HCT116 (cell line): ENCODE measurements at regions not wholly inside any gene's neighbourhood (a gene's known extent, or its start where the extent isn't known, plus 50 kb on each side); places are given as distances from the start of the nearest gene placed in this dataset.
"Not testable (repeated sequence)": the region's sequence is repeated elsewhere in the genome, so short reads cannot be mapped to it uniquely, and the experiment has no call there.

Experiments
- ATAC-seq: fragments of 200-7000 bp; cut with Tn5 transposase; 2 replicates; pipeline ENCODE4 v1.9.1; 2020; ENCODE audit warnings: mild to moderate bottlenecking, moderate library complexity
- BruUV-seq: library from RNA; stranded (reverse); fragments of 400-500 nt; replicated peaks from 2 replicates; lab custom pipeline; 2021; lab: Mats Ljungman, UMichigan
- CTCF ChIA-PET: fragments of 300-600 bp; sonication (Branson Sonifier 250); formaldehyde crosslinking; loops from one replicate; lab custom pipeline; 2021; ENCODE audit warnings: antibody characterized with exemption; lab: Charles Lee
- POLR2A ChIA-PET: fragments of 300-600, 350-600 bp; sonication (Branson Sonifier 250); formaldehyde crosslinking; loops from one replicate; lab custom pipeline; 2021; ENCODE audit warnings: antibody characterized with exemption; lab: Charles Lee
- RAD21 ChIA-PET, 2 experiments: fragments of 300-600 bp; sonication (Branson Sonifier 250); formaldehyde crosslinking; loops; one replicate each; lab custom pipeline; 2023; ENCODE audit warnings: low total read pairs in 2 of 2; ENCODE audit not compliant: uncharacterized antibody in 2 of 2, unreplicated experiment in 2 of 2, low non-redundant PET in 1 of 2; lab: Charles Lee
- DNase-seq: peaks from one replicate; pipeline ENCODE4 v3.0.0-alpha.2; 2010; ENCODE audit warnings: low read depth, low spot score
- H2AFZ ChIP-seq: fragments of 200-600 bp; shearing (Covaris generic), sonication (generic); 2 replicates; pipeline ENCODE4 v1.6.1; 2017; ENCODE audit warnings: low read depth, mixed run types, mixed read lengths, antibody characterized with exemption, low read length; ENCODE audit not compliant: poor library complexity, severe bottlenecking
- H3K27ac ChIP-seq: 2 replicates; pipeline ENCODE4 v1.5.1; 2012; ENCODE audit warnings: low read depth, low read length
- H3K27me3 ChIP-seq: fragments of 200-600 bp; sonication (generic); 2 replicates; pipeline ENCODE4 v1.6.1; 2016; ENCODE audit warnings: mixed run types, low read length, mixed read lengths; ENCODE audit not compliant: insufficient read depth
- H3K36me3 ChIP-seq, 2 experiments: fragments of 200-500 bp in 1 of 2; fragments of 200-600 bp in 1 of 2; sonication (Bioruptor generic) in 1 of 2; sonication (generic) in 1 of 2; 2 replicates each; pipeline versions ENCODE4 v1.5.1 to v1.6.1; 2014 to 2016; ENCODE audit warnings: low read length in 2 of 2, inconsistent platforms in 1 of 2, mixed read lengths in 1 of 2, mixed run types in 1 of 2; ENCODE audit not compliant: insufficient read depth in 2 of 2, control insufficient read depth in 1 of 2
- H3K4me1 ChIP-seq, 2 experiments: fragments of 200-600 bp in 1 of 2; sonication (generic) in 1 of 2; 2 replicates each; pipeline versions ENCODE4 v1.5.1 to v1.6.1; 2012 to 2017; ENCODE audit warnings: low read length in 2 of 2, inconsistent platforms in 1 of 2, mild to moderate bottlenecking in 1 of 2, mixed read lengths in 1 of 2, mixed run types in 1 of 2, moderate library complexity in 1 of 2; ENCODE audit not compliant: insufficient read depth in 2 of 2, control insufficient read depth in 1 of 2
- H3K4me2 ChIP-seq: fragments of 200-600 bp; sonication (generic); 2 replicates; pipeline ENCODE4 v1.6.1; 2017; ENCODE audit warnings: mixed run types, low read length, mixed read lengths
- H3K4me3 ChIP-seq, 2 experiments: fragments of 200-600 bp in 1 of 2; sonication (generic) in 1 of 2; replicated peaks in 1 of 2; 2 replicates each; pipeline ENCODE4 v1.5.1; 2011 to 2016; ENCODE audit warnings: low read length in 2 of 2, control low read depth in 1 of 2, low read depth in 1 of 2, mild to moderate bottlenecking in 1 of 2, mixed read lengths in 1 of 2, mixed run types in 1 of 2
- H3K79me2 ChIP-seq: fragments of 200-600 bp; sonication (generic); 2 replicates; pipeline ENCODE4 v1.6.1; 2017; ENCODE audit warnings: mild to moderate bottlenecking, mixed run types, low read length, moderate library complexity, mixed read lengths; ENCODE audit not compliant: insufficient read depth
- H3K9ac ChIP-seq: fragments of 200-600 bp; sonication (generic); 2 replicates; pipeline ENCODE4 v1.6.1; 2016; ENCODE audit warnings: low read length, mixed read lengths
- H3K9me2 ChIP-seq: fragments of 200-600 bp; sonication (generic), shearing (Covaris generic); 2 replicates; pipeline ENCODE4 v1.6.1; 2017; ENCODE audit warnings: mixed run types, mild to moderate bottlenecking, moderate library complexity; ENCODE audit not compliant: insufficient read depth
- H3K9me3 ChIP-seq, 2 experiments: fragments of 200-500 bp in 1 of 2; fragments of 200-600 bp in 1 of 2; sonication (Bioruptor generic) in 1 of 2; sonication (generic) in 1 of 2; 2 replicates each; pipeline ENCODE4 v1.6.1; 2014 to 2017; ENCODE audit warnings: low read length in 2 of 2, mixed read lengths in 2 of 2, inconsistent platforms in 1 of 2, low read depth in 1 of 2, mild to moderate bottlenecking in 1 of 2, mixed run types in 1 of 2, moderate library complexity in 1 of 2; ENCODE audit not compliant: control insufficient read depth in 1 of 2, insufficient read depth in 1 of 2
- H4K20me1 ChIP-seq: fragments of 200-600 bp; sonication (generic), shearing (Covaris generic); 2 replicates; pipeline ENCODE4 v1.6.1; 2017; ENCODE audit warnings: mixed run types, mild to moderate bottlenecking, moderate library complexity; ENCODE audit not compliant: insufficient read depth
- ELF1 ChIP-seq: IDR thresholded peaks from 2 replicates; pipeline ENCODE4 v1.6.1; 2012; ENCODE audit warnings: low read depth, borderline replicate concordance
- FOSL1 ChIP-seq: IDR thresholded peaks from 2 replicates; pipeline ENCODE4 v1.6.1; 2012; ENCODE audit warnings: low read depth
- MAX ChIP-seq: IDR thresholded peaks from 2 replicates; pipeline ENCODE4 v1.6.1; 2012
- intact Hi-C: fragments of 100-400 bp; cut with micrococcal nuclease; formaldehyde crosslinking; loops from 2 replicates; pipeline ENCODE4 v1.10.0; 2022

DNA sequence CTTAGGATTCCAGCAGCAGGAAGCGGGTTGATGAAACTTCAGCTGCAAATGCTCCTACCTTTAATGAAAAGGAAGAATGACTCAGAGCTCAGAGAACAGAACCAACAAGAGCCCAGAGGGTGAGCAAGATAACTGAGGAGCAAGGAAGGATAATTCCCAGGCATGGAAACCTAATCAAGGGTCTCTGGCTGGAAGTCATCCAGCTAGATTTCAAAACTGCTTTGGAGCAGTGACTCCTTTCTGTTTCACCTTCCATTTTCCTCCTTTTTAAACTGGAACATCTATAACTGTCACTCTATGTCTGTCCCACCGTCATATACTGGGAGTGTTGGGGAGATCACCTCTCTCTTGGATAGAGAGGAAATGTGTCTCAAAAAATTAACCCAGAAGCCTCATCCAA is 148.4 kb upstream of the RAB6C start:
- Histone ChIP-seq H3K4me3 (no peak overlapping the region), H3K36me3 (no peaks in the 10 kb centered on the region), H3K79me2 (no peaks in the 10 kb centered on the region), H3K9me2 (no peaks in the 10 kb centered on the region), H3K4me2 (no peak overlapping the region), H4K20me1 (no peaks in the 10 kb centered on the region), H3K27me3 (peaks cover 5% of the 10 kb centered on the region), H3K9me3 (peaks cover 0 to 12% of the 10 kb centered on the region in 2 experiments; a peak in 1 of 4 replicates), H2AFZ (no peak overlapping the region), H3K27ac (no peak overlapping the region), H3K4me1 (no peaks in the 10 kb centered on the region), H3K9ac (no peak overlapping the region)
- BruUV-seq, result no TSS peak
- DNase-seq (no peak), ATAC-seq (no peak)
- ChIA-PET RAD21 (no interaction called here), POLR2A (no interaction called here), CTCF (no interaction called here)
- no peak for TF ChIP-seq FOSL1
- TF ChIP-seq MAX, result no peak
- TF ChIP-seq ELF1, result no peak
- intact Hi-C loops, result no loop called here

GRCh38 chr2:129833465-129833864 is 146.0 kb upstream of the RAB6C start:
- H3K9me2 ChIP-seq, RAD21 ChIA-PET, intact Hi-C loops, H3K4me2 ChIP-seq, CTCF ChIA-PET, H3K4me3 ChIP-seq, ATAC-seq, H3K27ac ChIP-seq, DNase-seq, H4K20me1 ChIP-seq, H3K79me2 ChIP-seq, H3K36me3 ChIP-seq, H2AFZ ChIP-seq, POLR2A ChIA-PET, H3K9ac ChIP-seq, BruUV-seq, H3K4me1 ChIP-seq: not testable (repeated sequence)
- peaks cover 0 to 12% of the 10 kb centered on the region in 2 experiments; a peak in 1 of 4 replicates for H3K9me3 ChIP-seq
- H3K27me3 ChIP-seq, result peaks cover 11% of the 10 kb centered on the region
